ENCODE measurements at regions not wholly inside any gene's neighbourhood (a gene's known extent, or its start where the extent isn't known, plus 50 kb on each side); places are given as distances from the start of the nearest gene placed in this dataset.

GRCh38 chr5:42970636-42971559, 69.2 kb downstream of the ANXA2R start:
- no peak for DNase-seq (ENCODE audit: low read depth, low spot score)
- 0 out of 2 replicates have a peak, but pooled peaks have one; percentile 11 for TF ChIP-seq CTCF (IDR thresholded peaks at IDR 0.05; ENCODE audit: low read depth, low read length)
- Histone ChIP-seq H3K27ac (ENCODE audit: low read depth, low read length) (no peak overlapping the region), H3K27me3 (ENCODE audit: control insufficient read depth, insufficient read depth, low read length) (no peaks in the 10 kb centered on the region), H3K9me3 (ENCODE audit: control insufficient read depth, insufficient read depth, low read length) (peaks cover 6% of the 10 kb centered on the region; the same call in 1 of the 2 replicates), H3K4me3 (ENCODE audit: low read depth, low read length) (no peak overlapping the region)
- ChIA-PET CTCF (interaction anchor here (0.7 to 1.5 kb wide), 5 partner anchors 14 to 135 kb away, joined by 3 to 8 read pairs (median 4); no protein-coding TSS in a partner anchor), POLR2A (no interaction called here)

GRCh38 chr5:42965934-42966333, 74.2 kb downstream of the ANXA2R start:
- peaks cover 2% of the 10 kb centered on the region; the same call in 1 of the 2 replicates for H3K9me3 ChIP-seq (ENCODE audit: control insufficient read depth, insufficient read depth, low read length)
- POLR2A ChIA-PET, result interaction anchor here (0.5 kb wide), 1 partner anchor 164 kb away, joined by 6 read pairs; no protein-coding TSS in a partner anchor
- no peaks in the 10 kb centered on the region for H3K27me3 ChIP-seq (ENCODE audit: control insufficient read depth, insufficient read depth, low read length)
- CTCF ChIA-PET, result no interaction called here
- H3K4me3 ChIP-seq (ENCODE audit: low read depth, low read length), result no peak overlapping the region
- H3K27ac ChIP-seq (ENCODE audit: low read depth, low read length), result no peak overlapping the region
- TF ChIP-seq CTCF (IDR thresholded peaks at IDR 0.05; ENCODE audit: low read depth, low read length), result no peak
- no peak for DNase-seq (ENCODE audit: low read depth, low spot score)

GRCh38 chr5:42963412-42963811, 76.7 kb downstream of the ANXA2R start:
- Histone ChIP-seq H3K4me3 (ENCODE audit: low read depth, low read length) (no peak overlapping the region), H3K9me3 (ENCODE audit: control insufficient read depth, insufficient read depth, low read length) (no peaks in the 10 kb centered on the region), H3K27ac (ENCODE audit: low read depth, low read length) (no peak overlapping the region), H3K27me3 (ENCODE audit: control insufficient read depth, insufficient read depth, low read length) (no peaks in the 10 kb centered on the region)
- ChIA-PET POLR2A (no interaction called here), CTCF (no interaction called here)
- TF ChIP-seq CTCF (IDR thresholded peaks at IDR 0.05; ENCODE audit: low read depth, low read length), result no peak
- no peak for DNase-seq (ENCODE audit: low read depth, low spot score)

- Histone ChIP-seq H3K9me3 (ENCODE audit: control insufficient read depth, insufficient read depth, low read length) (no peaks in the 10 kb centered on the region), H3K27ac (ENCODE audit: low read depth, low read length) (no peak overlapping the region), H3K4me3 (ENCODE audit: low read depth, low read length) (no peak overlapping the region), H3K27me3 (ENCODE audit: control insufficient read depth, insufficient read depth, low read length) (no peaks in the 10 kb centered on the region)
- ChIA-PET POLR2A (no interaction called here), CTCF (interaction anchor here (0.5 kb wide), 1 partner anchor 70 kb away, joined by 3 read pairs; no protein-coding TSS in a partner anchor)
- DNase-seq (ENCODE audit: low read depth, low spot score), result no peak
- TF ChIP-seq CTCF (IDR thresholded peaks at IDR 0.05; ENCODE audit: low read depth, low read length), result no peak
These were observed 78.0 kb downstream of the ANXA2R start for GRCh38 chr5:42962124-42962523.

- no peak overlapping the region for H3K4me3 ChIP-seq (ENCODE audit: low read depth, low read length)
- H3K9me3 ChIP-seq (ENCODE audit: control insufficient read depth, insufficient read depth, low read length), result no peaks in the 10 kb centered on the region
- H3K27me3 ChIP-seq (ENCODE audit: control insufficient read depth, insufficient read depth, low read length), result no peaks in the 10 kb centered on the region
- no peak for TF ChIP-seq CTCF (IDR thresholded peaks at IDR 0.05; ENCODE audit: low read depth, low read length)
- no peak overlapping the region for H3K27ac ChIP-seq (ENCODE audit: low read depth, low read length)
- ChIA-PET POLR2A (no interaction called here), CTCF (no interaction called here)
- DNase-seq (ENCODE audit: low read depth, low spot score), result no peak
These were observed 79.6 kb downstream of the ANXA2R start for GRCh38 chr5:42960506-42960905.
